ENCODE measurements at regions not wholly inside any gene's neighbourhood (a gene's known extent, or its start where the extent isn't known, plus 50 kb on each side); places are given as distances from the start of the nearest gene placed in this dataset.
"Not testable (repeated sequence)": the region's sequence is repeated elsewhere in the genome, so short reads cannot be mapped to it uniquely, and the experiment has no call there.

DNA sequence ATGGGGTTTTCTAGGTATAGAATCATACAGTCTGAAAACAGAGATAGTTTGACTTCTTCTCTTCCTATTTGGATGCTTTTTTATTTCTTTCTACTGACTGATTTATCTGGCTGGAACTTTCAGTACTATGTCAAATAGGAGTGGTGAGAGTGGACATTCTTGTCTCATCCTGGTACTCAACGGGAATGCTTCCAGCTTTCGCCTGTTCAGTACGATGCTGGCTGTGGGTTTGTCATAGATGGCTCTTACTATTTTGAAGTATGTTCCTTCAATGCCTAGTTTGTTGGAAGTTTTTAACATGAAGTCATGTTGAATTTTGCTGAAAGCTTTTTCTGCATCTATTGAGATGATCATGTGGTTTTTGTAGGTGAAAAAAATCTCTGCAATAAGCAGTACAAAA is 730.4 kb downstream of the PLCL1 start:
- Mint-ChIP-seq H3K36me3 (ENCODE audit: low read depth) (no peaks in the 10 kb centered on the region), H3K9me3 (no peaks in the 10 kb centered on the region), H3K27ac (no peak overlapping the region), H3K27me3 (no peaks in the 10 kb centered on the region), H3K4me3 (no peak overlapping the region), H3K4me1 (no peaks in the 10 kb centered on the region)
- ChIA-PET POLR2A (no interaction called here), CTCF (no interaction called here)
- DNase-seq = no peak

DNA sequence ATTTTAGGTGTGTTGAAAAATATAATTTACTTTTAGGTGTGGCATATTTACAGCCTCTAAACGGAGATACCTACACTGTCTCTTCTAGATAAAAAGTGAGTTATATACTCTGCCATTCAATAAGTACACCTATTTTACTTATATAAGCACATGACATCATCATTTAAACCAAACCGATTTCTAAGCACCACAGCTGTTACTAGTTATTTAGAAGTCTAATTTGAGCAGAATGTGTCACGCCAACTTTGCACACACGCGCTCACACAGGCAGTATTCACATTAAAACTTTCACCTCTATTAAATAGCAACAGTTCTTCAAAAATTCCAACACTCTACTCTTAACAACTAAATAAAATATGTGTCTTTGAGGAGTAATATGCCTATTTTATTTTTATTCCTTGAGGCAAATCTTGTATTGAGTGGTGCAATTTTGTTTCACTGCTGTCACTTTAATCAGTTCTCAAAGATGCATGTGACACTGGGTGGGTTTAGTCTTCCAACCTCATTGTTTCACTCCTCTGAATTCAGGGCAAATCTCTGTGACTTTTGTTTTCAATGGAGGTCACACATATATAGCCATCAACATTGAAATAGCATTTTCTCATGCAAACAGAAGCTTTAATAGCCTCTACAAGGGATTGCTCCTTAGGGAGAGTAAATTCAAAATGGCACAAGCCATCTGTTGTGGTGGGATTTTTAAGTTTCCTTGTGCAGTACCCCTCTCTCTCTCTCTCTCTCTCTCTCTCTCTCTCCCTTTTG is 721.0 kb downstream of the PLCL1 start:
- ChIA-PET POLR2A (no interaction called here), CTCF (no interaction called here)
- no peak for DNase-seq
- no peaks in the 10 kb centered on the region for H3K36me3 Mint-ChIP-seq (ENCODE audit: low read depth)
- H3K27ac Mint-ChIP-seq = no peak overlapping the region
- H3K9me3 Mint-ChIP-seq = no peaks in the 10 kb centered on the region
- H3K4me1 Mint-ChIP-seq = no peaks in the 10 kb centered on the region
- no peak overlapping the region for H3K4me3 Mint-ChIP-seq
- no peaks in the 10 kb centered on the region for H3K27me3 Mint-ChIP-seq

- no peaks in the 10 kb centered on the region for H3K36me3 Mint-ChIP-seq (ENCODE audit: low read depth)
- H3K9me3 Mint-ChIP-seq = no peaks in the 10 kb centered on the region
- H3K4me3 Mint-ChIP-seq = no peak overlapping the region
- H3K27me3 Mint-ChIP-seq = no peaks in the 10 kb centered on the region
- ChIA-PET CTCF (no interaction called here), POLR2A (no interaction called here)
- no peak for DNase-seq
- no peak overlapping the region for H3K27ac Mint-ChIP-seq
- no peaks in the 10 kb centered on the region for H3K4me1 Mint-ChIP-seq
Observed at GRCh38 chr2:198523710-198524109, 719.3 kb downstream of the PLCL1 start.

DNA sequence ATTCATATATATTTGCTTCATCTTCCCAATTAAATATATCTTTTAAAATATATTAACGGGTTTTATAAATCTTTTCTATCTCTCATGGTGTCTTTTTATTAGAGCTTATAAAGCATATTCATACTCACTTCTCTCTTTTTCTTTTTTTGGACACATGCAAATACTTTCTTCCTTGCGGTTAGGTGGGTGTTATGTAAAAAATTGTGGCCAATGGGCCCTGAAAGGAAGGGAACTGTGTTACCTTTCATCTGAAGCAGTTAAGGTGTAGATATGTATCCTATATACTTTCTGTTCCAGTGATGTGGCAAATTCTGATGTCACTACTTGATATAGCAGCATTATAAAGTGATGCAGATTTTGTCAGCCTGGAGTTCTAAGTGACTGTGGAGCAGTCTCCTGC is 714.5 kb downstream of the PLCL1 start:
- POLR2A ChIA-PET = no interaction called here
- DNase-seq = no peak
- no peaks in the 10 kb centered on the region for H3K4me1 Mint-ChIP-seq
- CTCF ChIA-PET = no interaction called here
- no peak overlapping the region for H3K27ac Mint-ChIP-seq
- no peaks in the 10 kb centered on the region for H3K36me3 Mint-ChIP-seq (ENCODE audit: low read depth)
- H3K27me3 Mint-ChIP-seq = no peaks in the 10 kb centered on the region
- no peak overlapping the region for H3K4me3 Mint-ChIP-seq
- no peaks in the 10 kb centered on the region for H3K9me3 Mint-ChIP-seq

DNA sequence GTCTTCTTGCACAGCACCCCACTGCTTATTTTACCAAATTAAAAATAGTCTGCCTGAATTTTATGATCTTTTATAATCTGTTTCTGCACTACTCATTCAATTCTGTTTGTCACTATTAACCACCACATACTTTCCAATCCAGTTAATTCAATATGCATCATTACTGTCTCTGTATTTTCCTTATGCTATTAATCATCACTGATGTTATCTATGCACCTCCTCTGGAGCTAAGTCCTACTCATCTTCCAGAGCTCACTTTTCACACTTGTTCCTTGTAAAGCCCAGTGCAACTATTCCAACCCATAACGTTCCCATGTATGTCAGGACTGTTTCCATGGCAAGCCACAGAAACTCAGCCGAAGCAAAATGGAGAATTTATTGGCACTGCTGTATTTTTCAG is 713.6 kb downstream of the PLCL1 start:
- POLR2A ChIA-PET = no interaction called here
- no peaks in the 10 kb centered on the region for H3K4me1 Mint-ChIP-seq
- CTCF ChIA-PET = no interaction called here
- H3K27ac Mint-ChIP-seq = no peak overlapping the region
- no peaks in the 10 kb centered on the region for H3K27me3 Mint-ChIP-seq
- DNase-seq = no peak
- no peaks in the 10 kb centered on the region for H3K9me3 Mint-ChIP-seq
- H3K4me3 Mint-ChIP-seq = no peak overlapping the region
- no peaks in the 10 kb centered on the region for H3K36me3 Mint-ChIP-seq (ENCODE audit: low read depth)

DNA sequence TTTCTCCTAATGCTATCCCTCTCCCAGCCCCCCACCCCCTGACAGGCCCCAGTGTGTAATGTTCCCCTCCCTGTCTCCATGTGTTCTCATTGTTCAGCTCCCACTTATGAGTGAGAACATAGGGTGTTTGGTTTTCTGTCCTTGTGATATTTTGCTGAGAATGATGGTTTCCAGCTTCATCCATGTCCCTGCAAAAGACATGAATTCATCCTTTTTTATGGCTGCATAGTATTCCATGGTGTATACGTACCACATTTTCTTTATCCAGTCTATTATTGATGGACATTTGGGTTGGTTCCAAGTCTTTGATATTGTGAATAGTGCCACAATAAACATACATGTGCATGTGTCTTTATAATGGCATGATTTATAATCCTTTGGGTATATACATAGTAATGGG is 704.2 kb downstream of the PLCL1 start:
- H3K4me3 Mint-ChIP-seq; H3K27me3 Mint-ChIP-seq; CTCF ChIA-PET; POLR2A ChIA-PET; H3K36me3 Mint-ChIP-seq (ENCODE audit: low read depth); DNase-seq; H3K4me1 Mint-ChIP-seq; H3K9me3 Mint-ChIP-seq; H3K27ac Mint-ChIP-seq: not testable (repeated sequence)

DNA sequence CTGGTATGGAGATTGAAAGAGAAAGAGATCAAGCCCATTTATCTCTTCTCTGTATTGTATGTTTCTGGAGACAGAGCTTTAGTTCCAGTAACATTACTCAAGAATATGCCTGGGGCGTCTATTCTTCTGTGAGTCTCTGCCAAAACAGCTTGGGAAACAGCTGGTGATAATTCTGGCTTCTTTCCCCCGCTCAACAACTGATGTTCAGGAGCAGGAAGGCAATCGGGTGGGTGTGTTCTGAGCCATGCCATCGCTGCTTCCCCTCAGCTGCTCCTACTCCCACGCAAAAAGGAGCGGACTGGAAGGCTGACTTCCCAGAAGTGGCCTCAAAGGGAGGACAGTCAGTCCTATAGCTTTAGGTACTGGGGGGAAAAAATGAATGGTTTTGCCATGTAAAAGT is 695.1 kb downstream of the PLCL1 start:
- Mint-ChIP-seq H3K36me3 (ENCODE audit: low read depth) (no peaks in the 10 kb centered on the region), H3K4me1 (no peaks in the 10 kb centered on the region), H3K27me3 (no peaks in the 10 kb centered on the region), H3K9me3 (no peaks in the 10 kb centered on the region), H3K27ac (no peak overlapping the region), H3K4me3 (no peak overlapping the region)
- ChIA-PET CTCF (no interaction called here), POLR2A (no interaction called here)
- DNase-seq = no peak

DNA sequence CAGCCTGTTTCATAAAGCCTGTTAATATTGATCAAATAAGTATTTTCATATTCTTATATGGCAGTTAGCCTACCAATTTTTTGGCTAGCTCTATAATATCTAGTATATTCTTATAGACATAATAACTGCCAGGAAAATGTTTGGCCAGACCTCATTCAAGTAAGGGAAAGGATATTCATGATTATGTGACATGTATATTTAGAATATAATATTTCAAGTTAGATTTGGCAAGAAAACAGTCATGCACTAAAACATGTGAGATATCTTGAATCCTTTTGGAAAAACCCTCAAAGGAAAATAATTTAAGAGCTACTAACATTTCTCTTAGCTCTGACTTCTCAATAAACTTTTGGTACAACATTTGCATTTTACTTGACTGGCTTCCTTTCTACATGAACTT is 694.1 kb downstream of the PLCL1 start:
- H3K4me1 Mint-ChIP-seq = no peaks in the 10 kb centered on the region
- H3K27ac Mint-ChIP-seq = no peak overlapping the region
- CTCF ChIA-PET = no interaction called here
- H3K9me3 Mint-ChIP-seq = no peaks in the 10 kb centered on the region
- DNase-seq = no peak
- H3K36me3 Mint-ChIP-seq (ENCODE audit: low read depth) = no peaks in the 10 kb centered on the region
- POLR2A ChIA-PET = no interaction called here
- H3K27me3 Mint-ChIP-seq = no peaks in the 10 kb centered on the region
- no peak overlapping the region for H3K4me3 Mint-ChIP-seq

DNA sequence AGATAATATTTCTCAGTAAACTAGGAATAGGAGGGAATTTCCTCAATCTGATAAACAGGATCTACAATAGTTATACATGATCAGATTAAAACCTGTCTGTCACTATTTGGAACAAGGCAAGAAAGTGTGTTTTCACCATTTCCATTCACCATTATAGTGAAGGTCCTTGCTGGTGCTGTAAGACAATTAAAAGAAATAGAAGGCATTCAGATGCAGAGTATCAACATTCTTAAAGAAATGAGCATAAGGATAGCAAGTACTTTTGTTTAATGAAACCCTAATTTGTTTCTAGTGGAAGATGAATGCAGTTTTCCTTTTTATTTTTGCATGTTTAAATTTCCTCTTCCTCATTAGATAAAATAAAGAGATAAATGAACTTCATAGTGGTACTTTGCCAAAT is 693.7 kb downstream of the PLCL1 start:
- no peaks in the 10 kb centered on the region for H3K27me3 Mint-ChIP-seq
- no peak for DNase-seq
- no peaks in the 10 kb centered on the region for H3K9me3 Mint-ChIP-seq
- H3K36me3 Mint-ChIP-seq (ENCODE audit: low read depth) = no peaks in the 10 kb centered on the region
- ChIA-PET CTCF (no interaction called here), POLR2A (no interaction called here)
- H3K27ac Mint-ChIP-seq = no peak overlapping the region
- H3K4me1 Mint-ChIP-seq = no peaks in the 10 kb centered on the region
- H3K4me3 Mint-ChIP-seq = no peak overlapping the region

GRCh38 chr2:198494931-198495330 is 690.5 kb downstream of the PLCL1 start:
- no peak overlapping the region for H3K4me3 Mint-ChIP-seq
- ChIA-PET CTCF (no interaction called here), POLR2A (no interaction called here)
- H3K4me1 Mint-ChIP-seq = no peaks in the 10 kb centered on the region
- no peaks in the 10 kb centered on the region for H3K36me3 Mint-ChIP-seq (ENCODE audit: low read depth)
- H3K9me3 Mint-ChIP-seq = no peaks in the 10 kb centered on the region
- DNase-seq = no peak
- no peak overlapping the region for H3K27ac Mint-ChIP-seq
- H3K27me3 Mint-ChIP-seq = no peaks in the 10 kb centered on the region

DNA sequence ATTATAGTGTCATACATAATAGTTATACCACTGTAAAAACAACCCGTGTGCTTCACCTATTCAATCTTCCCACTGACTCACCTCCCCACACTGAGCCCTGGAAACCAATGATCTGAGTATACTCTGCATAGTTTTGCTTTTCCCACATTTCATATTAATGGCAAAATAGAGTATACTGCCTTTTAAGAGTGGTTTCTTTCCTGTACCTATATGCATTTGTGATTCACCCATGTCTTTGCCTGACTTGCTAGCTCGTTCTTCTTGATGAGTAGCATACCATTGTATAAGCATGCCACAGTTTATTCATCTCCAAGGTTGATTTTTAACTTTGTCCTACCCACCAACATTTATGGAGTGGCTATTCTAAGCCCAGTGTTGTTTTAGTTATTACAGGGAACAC is 686.4 kb downstream of the PLCL1 start:
- H3K4me1 Mint-ChIP-seq = no peaks in the 10 kb centered on the region
- no peak overlapping the region for H3K4me3 Mint-ChIP-seq
- H3K9me3 Mint-ChIP-seq = no peaks in the 10 kb centered on the region
- H3K27ac Mint-ChIP-seq = no peak overlapping the region
- ChIA-PET CTCF (no interaction called here), POLR2A (no interaction called here)
- DNase-seq = no peak
- no peaks in the 10 kb centered on the region for H3K36me3 Mint-ChIP-seq (ENCODE audit: low read depth)
- H3K27me3 Mint-ChIP-seq = no peaks in the 10 kb centered on the region

DNA sequence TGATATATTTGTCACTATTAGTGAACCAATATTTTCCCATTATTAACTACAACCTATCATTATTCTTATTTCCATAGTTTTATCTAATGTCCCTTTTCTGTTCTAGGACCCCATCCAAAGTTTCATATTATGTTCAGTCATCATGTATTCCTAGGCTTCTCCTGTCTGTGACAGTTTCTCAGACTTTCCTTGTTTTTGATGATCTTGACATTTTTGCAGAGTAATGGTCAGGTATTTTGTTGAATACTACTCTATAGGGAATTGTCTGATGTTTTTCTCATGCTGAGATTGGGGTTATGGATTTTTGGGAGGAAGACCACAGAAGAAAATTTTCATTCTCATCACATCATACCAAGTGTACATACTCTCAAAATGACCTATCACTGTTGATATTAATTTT is 684.6 kb downstream of the PLCL1 start:
- Mint-ChIP-seq H3K36me3 (ENCODE audit: low read depth) (no peaks in the 10 kb centered on the region), H3K9me3 (no peaks in the 10 kb centered on the region), H3K4me3 (no peak overlapping the region), H3K27ac (no peak overlapping the region), H3K4me1 (no peaks in the 10 kb centered on the region), H3K27me3 (no peaks in the 10 kb centered on the region)
- no peak for DNase-seq
- ChIA-PET CTCF (no interaction called here), POLR2A (no interaction called here)

DNA sequence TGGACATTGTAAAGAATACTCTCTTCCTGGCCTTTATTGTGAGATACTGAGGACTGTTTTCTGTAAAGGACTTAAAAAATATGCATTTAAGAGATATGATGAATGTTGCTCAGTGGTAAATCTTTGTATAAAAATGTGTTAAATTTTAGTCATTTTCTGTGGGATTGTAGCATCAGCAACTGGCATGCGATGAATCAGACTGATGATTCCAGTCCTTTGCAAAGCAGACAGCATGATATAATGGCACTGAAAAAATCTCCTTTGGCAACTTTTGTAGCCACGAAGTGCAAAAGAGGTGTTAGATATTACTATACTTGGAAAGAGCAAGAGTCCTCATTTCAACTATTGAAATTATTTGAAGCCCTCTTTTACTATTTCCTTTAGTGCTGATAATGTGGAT is 678.7 kb downstream of the PLCL1 start:
- H3K4me3 Mint-ChIP-seq = no peak overlapping the region
- no peaks in the 10 kb centered on the region for H3K9me3 Mint-ChIP-seq
- no peaks in the 10 kb centered on the region for H3K36me3 Mint-ChIP-seq (ENCODE audit: low read depth)
- no peaks in the 10 kb centered on the region for H3K4me1 Mint-ChIP-seq
- ChIA-PET CTCF (no interaction called here), POLR2A (no interaction called here)
- H3K27ac Mint-ChIP-seq = no peak overlapping the region
- H3K27me3 Mint-ChIP-seq = no peaks in the 10 kb centered on the region
- no peak for DNase-seq

DNA sequence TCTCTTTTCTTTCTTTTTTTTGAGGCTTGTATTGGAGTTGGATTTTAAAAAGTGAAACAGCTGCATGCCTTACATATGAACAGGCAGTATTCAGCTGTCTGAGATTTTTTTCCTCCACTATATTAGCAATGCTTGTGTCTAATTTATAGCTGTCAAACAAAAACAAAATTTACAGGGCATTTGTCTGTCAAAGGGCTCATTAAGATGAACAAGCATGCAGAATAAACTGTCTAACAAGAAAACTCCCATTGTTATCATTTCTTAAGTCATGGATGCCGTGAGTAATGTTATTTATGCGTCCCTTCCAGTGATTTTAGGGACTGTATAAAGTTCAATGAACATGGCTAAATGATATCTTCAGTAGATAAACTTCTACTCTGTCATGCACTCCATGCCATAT is 674.7 kb downstream of the PLCL1 start:
- no peak overlapping the region for H3K4me3 Mint-ChIP-seq
- DNase-seq = no peak
- ChIA-PET POLR2A (no interaction called here), CTCF (no interaction called here)
- H3K27me3 Mint-ChIP-seq = no peaks in the 10 kb centered on the region
- no peaks in the 10 kb centered on the region for H3K4me1 Mint-ChIP-seq
- H3K9me3 Mint-ChIP-seq = no peaks in the 10 kb centered on the region
- H3K27ac Mint-ChIP-seq = no peak overlapping the region
- no peaks in the 10 kb centered on the region for H3K36me3 Mint-ChIP-seq (ENCODE audit: low read depth)

DNA sequence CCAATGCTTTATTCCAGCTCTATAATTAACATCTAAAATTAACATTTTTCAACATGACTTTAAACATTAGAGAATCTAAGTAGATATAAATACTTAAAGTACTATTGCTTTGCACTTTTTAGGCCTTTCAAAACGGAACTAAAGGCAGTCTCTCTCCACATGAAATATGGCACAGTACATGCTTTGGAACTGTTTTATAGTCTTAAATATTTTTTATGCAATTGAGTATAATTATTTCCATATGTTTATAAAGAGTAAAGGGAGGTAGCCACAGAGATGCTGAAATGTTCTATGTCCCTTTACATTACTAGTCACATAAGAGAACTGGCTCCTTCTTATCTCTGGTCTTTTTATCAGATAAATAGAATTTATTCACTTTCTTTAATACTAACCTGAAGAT is 674.0 kb downstream of the PLCL1 start:
- Mint-ChIP-seq H3K4me3 (no peak overlapping the region), H3K27me3 (no peaks in the 10 kb centered on the region), H3K4me1 (no peaks in the 10 kb centered on the region), H3K36me3 (ENCODE audit: low read depth) (no peaks in the 10 kb centered on the region), H3K27ac (no peak overlapping the region), H3K9me3 (no peaks in the 10 kb centered on the region)
- ChIA-PET POLR2A (no interaction called here), CTCF (no interaction called here)
- no peak for DNase-seq

Data from activated CD4-positive, alpha-beta memory T cell treated with anti-CD3 and anti-CD28 coated beads, Interleukin-2, amount 10 ng/mL, durations not matched to agents 7 days and 5 days (primary cell).